HL-60 (cell line): ENCODE measurements at regions not wholly inside any gene's neighbourhood (a gene's known extent, or its start where the extent isn't known, plus 50 kb on each side); places are given as distances from the start of the nearest gene placed in this dataset.

Experiments
- POLR2AphosphoS5 ChIP-seq: IDR thresholded peaks from 2 replicates; pipeline ENCODE4 v1.6.1; 2012; ENCODE audit warnings: low read depth
- TF ChIP-seq, protein P1 (sequence below): IDR thresholded peaks from one replicate; pipeline ENCODE4 v1.5.1; 2011; ENCODE audit warnings: low read length, control low read depth, inconsistent platforms; ENCODE audit not compliant: insufficient read depth

DNA sequence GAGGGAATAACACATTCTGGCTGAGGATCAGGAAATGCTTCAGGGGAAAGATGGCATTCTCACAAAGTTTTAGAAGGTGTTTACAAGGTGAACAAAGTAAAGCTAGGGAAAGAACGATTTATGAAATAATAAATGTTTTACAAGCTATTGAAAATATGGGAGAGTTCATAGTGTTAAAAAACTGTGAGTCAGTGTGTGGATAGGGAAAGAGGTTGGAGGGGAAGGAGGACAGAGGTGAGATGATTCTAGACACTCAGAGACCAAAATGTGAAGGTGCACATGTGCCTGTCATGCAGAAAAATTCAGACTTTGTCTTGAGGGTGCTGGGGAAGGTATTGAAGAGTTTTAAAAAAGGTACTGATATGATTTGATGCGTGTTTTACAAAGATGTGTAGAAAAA, 476.1 kb downstream of the TDRD3 start:
- TF ChIP-seq, protein P1, sequence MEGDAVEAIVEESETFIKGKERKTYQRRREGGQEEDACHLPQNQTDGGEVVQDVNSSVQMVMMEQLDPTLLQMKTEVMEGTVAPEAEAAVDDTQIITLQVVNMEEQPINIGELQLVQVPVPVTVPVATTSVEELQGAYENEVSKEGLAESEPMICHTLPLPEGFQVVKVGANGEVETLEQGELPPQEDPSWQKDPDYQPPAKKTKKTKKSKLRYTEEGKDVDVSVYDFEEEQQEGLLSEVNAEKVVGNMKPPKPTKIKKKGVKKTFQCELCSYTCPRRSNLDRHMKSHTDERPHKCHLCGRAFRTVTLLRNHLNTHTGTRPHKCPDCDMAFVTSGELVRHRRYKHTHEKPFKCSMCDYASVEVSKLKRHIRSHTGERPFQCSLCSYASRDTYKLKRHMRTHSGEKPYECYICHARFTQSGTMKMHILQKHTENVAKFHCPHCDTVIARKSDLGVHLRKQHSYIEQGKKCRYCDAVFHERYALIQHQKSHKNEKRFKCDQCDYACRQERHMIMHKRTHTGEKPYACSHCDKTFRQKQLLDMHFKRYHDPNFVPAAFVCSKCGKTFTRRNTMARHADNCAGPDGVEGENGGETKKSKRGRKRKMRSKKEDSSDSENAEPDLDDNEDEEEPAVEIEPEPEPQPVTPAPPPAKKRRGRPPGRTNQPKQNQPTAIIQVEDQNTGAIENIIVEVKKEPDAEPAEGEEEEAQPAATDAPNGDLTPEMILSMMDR: no peak
- no peak for TF ChIP-seq POLR2AphosphoS5
